HEK293 (cell line): ENCODE measurements at regions not wholly inside any gene's neighbourhood (a gene's known extent, or its start where the extent isn't known, plus 50 kb on each side); places are given as distances from the start of the nearest gene placed in this dataset.

Experiments
- CTCF ChIA-PET: fragments of 350-600 bp; formaldehyde crosslinking; extraction: SDS; loops from one replicate; lab custom pipeline; 2021; ENCODE audit warnings: antibody characterized with exemption; lab: Yijun Ruan, JAX
- POLR2A ChIA-PET: fragments of 300-600 bp; formaldehyde crosslinking; extraction: SDS; loops from one replicate; lab custom pipeline; 2020; ENCODE audit warnings: antibody characterized with exemption, inconsistent platforms; lab: Yijun Ruan, JAX
- H3K27ac ChIP-seq: fragments of 200-500 bp; sonication (Bioruptor generic); 2 replicates; pipeline ENCODE4 v1.5.1; 2014; ENCODE audit warnings: low read depth, low read length, control low read depth, inconsistent platforms; ENCODE audit errors: extremely low read depth
- H3K36me3 ChIP-seq, 2 experiments: fragments of 200-500 bp in 1 of 2; sonication (Bioruptor generic) in 1 of 2; 1 replicate in 1 of 2; 2 replicates in 1 of 2; pipeline ENCODE4 v1.5.1; 2014 to 2017; ENCODE audit warnings: inconsistent platforms in 2 of 2, low read length in 2 of 2; ENCODE audit not compliant: control insufficient read depth in 2 of 2, insufficient read depth in 1 of 2
- H3K4me1 ChIP-seq: fragments of 200-500 bp; sonication (Bioruptor generic); 2 replicates; pipeline ENCODE4 v1.5.1; 2014; ENCODE audit warnings: mild to moderate bottlenecking, low read length, inconsistent platforms; ENCODE audit not compliant: control insufficient read depth, insufficient read depth
- H3K4me3 ChIP-seq: 2 replicates; pipeline ENCODE4 v1.5.1; 2011; ENCODE audit warnings: low read depth, mild to moderate bottlenecking, control low read depth, low read length, moderate library complexity
- H3K9me3 ChIP-seq: fragments of 200-500 bp; sonication (Bioruptor generic); 2 replicates; pipeline ENCODE4 v1.5.1; 2014; ENCODE audit warnings: low read depth, low read length, inconsistent platforms; ENCODE audit not compliant: control insufficient read depth, insufficient read depth
- GFI1B ChIP-seq: fragments of 450-650 bp; formaldehyde crosslinking; IDR thresholded peaks from 2 replicates; pipeline ENCODE4 v1.5.1; 2016; ENCODE audit warnings: missing biosample characterization, missing genetic modification characterization
- GLI2 ChIP-seq: fragments of 450-650 bp; formaldehyde crosslinking; IDR thresholded peaks from 2 replicates; pipeline ENCODE4; 2017; ENCODE audit warnings: missing biosample characterization, missing genetic modification characterization, low read depth, borderline replicate concordance
- KLF10 ChIP-seq: fragments of 450-650 bp; IDR thresholded peaks from 2 replicates; pipeline ENCODE4 v1.5.1; 2018; ENCODE audit warnings: missing biosample characterization, mild to moderate bottlenecking, missing genetic modification characterization
- KLF7 ChIP-seq: fragments of 450-650 bp; formaldehyde crosslinking; IDR thresholded peaks from 2 replicates; pipeline ENCODE4 v1.5.1; 2016; ENCODE audit warnings: missing biosample characterization, missing genetic modification characterization, borderline replicate concordance
- PBX3 ChIP-seq: sonication (generic); formaldehyde crosslinking; IDR thresholded peaks from 2 replicates; pipeline ENCODE4 v1.8.1; 2022; ENCODE audit warnings: mild to moderate bottlenecking, moderate library complexity, missing genetic modification reagents
- RBAK ChIP-seq: fragments of 450-650 bp; formaldehyde crosslinking; IDR thresholded peaks from 2 replicates; pipeline ENCODE4 v1.5.1; 2016; ENCODE audit warnings: missing biosample characterization, missing genetic modification characterization
- ZBTB44 ChIP-seq: fragments of 450-650 bp; IDR thresholded peaks from 2 replicates; pipeline ENCODE4 v1.5.1; 2018; ENCODE audit warnings: missing biosample characterization, mild to moderate bottlenecking, missing genetic modification characterization
- ZBTB7A ChIP-seq: fragments of 450-650 bp; formaldehyde crosslinking; IDR thresholded peaks from 2 replicates; pipeline ENCODE4 v1.5.1; 2016; ENCODE audit warnings: low read depth, missing biosample characterization, missing genetic modification characterization
- ZBTB8A ChIP-seq: fragments of 450-650 bp; formaldehyde crosslinking; IDR thresholded peaks from 2 replicates; pipeline ENCODE4 v1.5.1; 2016; ENCODE audit warnings: missing biosample characterization, missing genetic modification characterization
- ZFP3 ChIP-seq: fragments of 450-650 bp; formaldehyde crosslinking; IDR thresholded peaks from 2 replicates; pipeline ENCODE4 v1.5.1; 2016; ENCODE audit warnings: low read depth, missing biosample characterization, missing genetic modification characterization
- ZIC2 ChIP-seq: fragments of 450-650 bp; formaldehyde crosslinking; IDR thresholded peaks from 2 replicates; pipeline ENCODE4 v1.5.1; 2016; ENCODE audit warnings: missing biosample characterization, missing genetic modification characterization
- ZNF121 ChIP-seq: fragments of 450-650 bp; formaldehyde crosslinking; IDR thresholded peaks from 2 replicates; pipeline ENCODE4 v1.5.1; 2016; ENCODE audit warnings: missing biosample characterization, missing genetic modification characterization
- ZNF169 ChIP-seq: fragments of 450-650 bp; formaldehyde crosslinking; IDR thresholded peaks from 2 replicates; pipeline ENCODE4 v1.5.1; 2016; ENCODE audit warnings: missing biosample characterization, missing genetic modification characterization
- ZNF175 ChIP-seq: fragments of 450-650 bp; formaldehyde crosslinking; IDR thresholded peaks from 2 replicates; pipeline ENCODE4 v1.5.1; 2016; ENCODE audit warnings: missing biosample characterization, missing genetic modification characterization
- ZNF202 ChIP-seq: fragments of 450-650 bp; formaldehyde crosslinking; IDR thresholded peaks from 2 replicates; pipeline ENCODE4 v1.5.1; 2016; ENCODE audit warnings: missing biosample characterization, missing genetic modification characterization, borderline replicate concordance
- ZNF211 ChIP-seq: fragments of 450-650 bp; formaldehyde crosslinking; IDR thresholded peaks from 2 replicates; pipeline ENCODE4 v1.5.1; 2016; ENCODE audit warnings: low read depth, missing biosample characterization, missing genetic modification characterization
- ZNF302 ChIP-seq: fragments of 450-650 bp; formaldehyde crosslinking; IDR thresholded peaks from 2 replicates; pipeline ENCODE4 v1.5.1; 2016; ENCODE audit warnings: missing biosample characterization, missing genetic modification characterization, low read depth
- ZNF311 ChIP-seq: fragments of 450-650 bp; formaldehyde crosslinking; IDR thresholded peaks from 2 replicates; pipeline ENCODE4 v1.5.1; 2017; ENCODE audit warnings: missing biosample characterization, missing genetic modification characterization, borderline replicate concordance
- ZNF341 ChIP-seq: fragments of 450-650 bp; formaldehyde crosslinking; IDR thresholded peaks from 2 replicates; pipeline ENCODE4; 2016; ENCODE audit warnings: low read depth, missing biosample characterization, missing genetic modification characterization
- ZNF366 ChIP-seq: fragments of 450-650 bp; formaldehyde crosslinking; conservative IDR thresholded peaks from 2 replicates; pipeline ENCODE4 v1.5.1; 2016; ENCODE audit warnings: missing biosample characterization, missing genetic modification characterization
- ZNF37A ChIP-seq: fragments of 450-650 bp; IDR thresholded peaks from 2 replicates; pipeline ENCODE4 v1.5.1; 2018; ENCODE audit warnings: missing biosample characterization, missing genetic modification characterization
- ZNF449 ChIP-seq: fragments of 450-650 bp; formaldehyde crosslinking; IDR thresholded peaks from 2 replicates; pipeline ENCODE4 v1.5.1; 2017; ENCODE audit warnings: missing biosample characterization, mild to moderate bottlenecking, missing genetic modification characterization, moderate library complexity
- ZNF473 ChIP-seq: fragments of 450-650 bp; formaldehyde crosslinking; IDR thresholded peaks from 2 replicates; pipeline ENCODE4 v1.5.1; 2017; ENCODE audit warnings: missing biosample characterization, missing genetic modification characterization
- ZNF488 ChIP-seq: fragments of 450-650 bp; formaldehyde crosslinking; IDR thresholded peaks from 2 replicates; pipeline ENCODE4 v1.5.1; 2016; ENCODE audit warnings: missing biosample characterization, missing genetic modification characterization
- ZNF510 ChIP-seq: fragments of 450-650 bp; formaldehyde crosslinking; IDR thresholded peaks from 2 replicates; pipeline ENCODE4 v1.5.1; 2018; ENCODE audit warnings: mild to moderate bottlenecking, missing genetic modification characterization, missing biosample characterization; ENCODE audit not compliant: insufficient replicate concordance
- ZNF548 ChIP-seq: fragments of 450-650 bp; formaldehyde crosslinking; IDR thresholded peaks from 2 replicates; pipeline ENCODE4 v1.5.1; 2016; ENCODE audit warnings: missing biosample characterization, missing genetic modification characterization
- ZNF571 ChIP-seq: fragments of 450-650 bp; formaldehyde crosslinking; IDR thresholded peaks from 2 replicates; pipeline ENCODE4 v1.5.0; 2017; ENCODE audit warnings: missing biosample characterization, missing genetic modification characterization
- ZNF624 ChIP-seq: fragments of 450-650 bp; formaldehyde crosslinking; IDR thresholded peaks from 2 replicates; pipeline ENCODE4 v1.5.1; 2017; ENCODE audit warnings: missing biosample characterization, missing genetic modification characterization
- ZNF654 ChIP-seq: fragments of 450-650 bp; formaldehyde crosslinking; IDR thresholded peaks from 2 replicates; pipeline ENCODE4 v1.5.1; 2016; ENCODE audit warnings: low read depth, missing biosample characterization, missing genetic modification characterization
- ZNF76 ChIP-seq: fragments of 450-650 bp; formaldehyde crosslinking; IDR thresholded peaks from 2 replicates; pipeline ENCODE4; 2016; ENCODE audit warnings: low read depth, missing biosample characterization, missing genetic modification characterization, borderline replicate concordance
- ZNF792 ChIP-seq: fragments of 450-650 bp; formaldehyde crosslinking; IDR thresholded peaks from 2 replicates; pipeline ENCODE4 v1.5.1; 2016; ENCODE audit warnings: missing biosample characterization, missing genetic modification characterization
- ZNF837 ChIP-seq: fragments of 450-650 bp; formaldehyde crosslinking; IDR thresholded peaks from 2 replicates; pipeline ENCODE4 v1.5.1; 2016; ENCODE audit warnings: missing biosample characterization, missing genetic modification characterization

- Histone ChIP-seq H3K4me1 (no peaks in the 10 kb centered on the region), H3K27ac (no peak overlapping the region), H3K9me3 (no peaks in the 10 kb centered on the region), H3K36me3 (no peaks in the 10 kb centered on the region), H3K4me3 (no peak overlapping the region)
- no peak for TF ChIP-seq ZNF488 (tag by site-specific recombination)
- no peak for TF ChIP-seq ZNF341 (tag by site-specific recombination)
- TF ChIP-seq ZNF302 (tag by site-specific recombination) = no peak
- no peak for TF ChIP-seq ZNF169 (tag by site-specific recombination)
- no peak for TF ChIP-seq ZNF211 (tag by site-specific recombination)
- TF ChIP-seq ZNF366 (tag by site-specific recombination) = no peak
- CTCF ChIA-PET = interaction anchor here (1.1 kb wide), 2 partner anchors 43 to 420 kb away, joined by 4 to 5 read pairs; no protein-coding TSS in a partner anchor
- POLR2A ChIA-PET = no interaction called here
Observed at GRCh38 chr2:217086718-217087117, 226.9 kb upstream of the TNP1 start.

- H3K4me1 ChIP-seq = no peaks in the 10 kb centered on the region
- POLR2A ChIA-PET = no interaction called here
- CTCF ChIA-PET = interaction anchor here (1.1 kb wide), 2 partner anchors 42 to 419 kb away, joined by 4 to 5 read pairs; no protein-coding TSS in a partner anchor
Observed at GRCh38 chr2:217086038-217086522, 226.2 kb upstream of the TNP1 start.

GRCh38 chr2:217085543-217085942 is 225.7 kb upstream of the TNP1 start:
- POLR2A ChIA-PET = no interaction called here
- Histone ChIP-seq H3K4me3 (no peak overlapping the region), H3K36me3 (no peaks in the 10 kb centered on the region), H3K9me3 (no peaks in the 10 kb centered on the region), H3K27ac (no peak overlapping the region), H3K4me1 (no peaks in the 10 kb centered on the region)
- CTCF ChIA-PET = no interaction called here
- no peak for TF ChIP-seq GLI2 (tag by site-specific recombination)
- no peak for TF ChIP-seq KLF10 (tag by site-specific recombination)
- no peak for TF ChIP-seq ZNF571
- TF ChIP-seq ZBTB7A (tag by site-specific recombination) = no peak
- TF ChIP-seq ZNF449 = no peak
- TF ChIP-seq ZNF473 (tag by site-specific recombination) = no peak
- no peak for TF ChIP-seq GFI1B (tag by site-specific recombination)
- TF ChIP-seq KLF7 (tag by site-specific recombination) = no peak
- no peak for TF ChIP-seq ZNF202 (tag by site-specific recombination)
- no peak for TF ChIP-seq ZNF76
- TF ChIP-seq PBX3 = no peak
- no peak for TF ChIP-seq ZIC2 (tag by site-specific recombination)
- TF ChIP-seq ZNF169 (tag by site-specific recombination) = no peak
- no peak for TF ChIP-seq ZNF510
- TF ChIP-seq ZNF624 = no peak

More at GRCh38 chr2:217086038-217086522, 226.2 kb upstream of the TNP1 start:
- H3K9me3 ChIP-seq = no peaks in the 10 kb centered on the region
- H3K4me3 ChIP-seq = no peak overlapping the region
- no peaks in the 10 kb centered on the region for H3K36me3 ChIP-seq
- H3K27ac ChIP-seq = no peak overlapping the region
- TF ChIP-seq ZBTB44 (tag by site-specific recombination) (no peak), ZNF121 (no peak), ZNF837 (no peak), RBAK (tag by site-specific recombination) (no peak), ZNF654 (no peak), ZNF548 (no peak), ZIC2 (tag by site-specific recombination) (no peak), ZNF175 (no peak), ZNF37A (tag by site-specific recombination) (no peak), ZFP3 (tag by site-specific recombination) (no peak), ZNF792 (tag by site-specific recombination) (no peak), ZBTB8A (tag by site-specific recombination) (no peak), ZNF311 (tag by site-specific recombination) (no peak)
